SK-N-SH (cell line): ENCODE measurements at regions not wholly inside any gene's neighbourhood (a gene's known extent, or its start where the extent isn't known, plus 50 kb on each side); places are given as distances from the start of the nearest gene placed in this dataset.

Experiments used
- CTCF ChIP-seq: fragments of 200-600 bp; sonication (generic); IDR thresholded peaks from 2 replicates; pipeline ENCODE4 v1.6.1; 2017; ENCODE audit warnings: antibody characterized with exemption, mild to moderate bottlenecking, moderate library complexity
- EP300 ChIP-seq, 2 experiments: IDR thresholded peaks; 2 replicates each; pipeline versions ENCODE4 v1.4.0 to v1.6.1; 2012; ENCODE audit warnings: borderline replicate concordance in 1 of 2, low read depth in 1 of 2, low read length in 1 of 2
- EZH2phosphoT487 ChIP-seq: fragments of 200-600 bp; sonication (generic); IDR thresholded peaks from 2 replicates; pipeline ENCODE4 v1.6.1; 2017; ENCODE audit warnings: low read depth, mixed run types, mild to moderate bottlenecking, antibody characterized with exemption, moderate library complexity, borderline replicate concordance
- JUND ChIP-seq: IDR thresholded peaks from 2 replicates; pipeline ENCODE4 v1.4.0; 2012
- MEF2A ChIP-seq: IDR thresholded peaks from 2 replicates; pipeline ENCODE4 v1.4.0; 2012; ENCODE audit warnings: low read depth, borderline replicate concordance
- MXI1 ChIP-seq: IDR thresholded peaks from 2 replicates; pipeline ENCODE4 v1.6.1; 2012; ENCODE audit warnings: mild to moderate bottlenecking, low read depth, low read length, improper control_type of control experiment
- NFIC ChIP-seq: IDR thresholded peaks from 2 replicates; pipeline ENCODE4 v1.4.0; 2012; ENCODE audit warnings: borderline replicate concordance
- RAD21 ChIP-seq: IDR thresholded peaks from 2 replicates; pipeline ENCODE4 v1.6.1; 2012; ENCODE audit warnings: mild to moderate bottlenecking, low read length
- SMC3 ChIP-seq: IDR thresholded peaks from 2 replicates; pipeline ENCODE4 v1.6.1; 2012; ENCODE audit warnings: low read depth, low read length, improper control_type of control experiment
- TEAD4 ChIP-seq: IDR thresholded peaks from 2 replicates; pipeline ENCODE4 v1.4.0; 2012; ENCODE audit warnings: mild to moderate bottlenecking, borderline replicate concordance; ENCODE audit not compliant: insufficient read depth
- USF1 ChIP-seq: IDR thresholded peaks from 2 replicates; pipeline ENCODE4 v1.4.0; 2012; ENCODE audit warnings: low read depth, borderline replicate concordance

- no peak for TF ChIP-seq SMC3
- TF ChIP-seq MEF2A: no peak
- TF ChIP-seq USF1: no peak
- no peak for TF ChIP-seq RAD21
- no peak for TF ChIP-seq JUND
- TF ChIP-seq CTCF: no peak
- no peak for TF ChIP-seq NFIC
- no peak for TF ChIP-seq TEAD4
- TF ChIP-seq EP300 (IDR thresholded peaks at IDR 0.05; ENCODE audit: borderline replicate concordance in 1 of 2, low read depth in 1 of 2, low read length in 1 of 2): no peak
- TF ChIP-seq EZH2phosphoT487: no peak
- TF ChIP-seq MXI1: no peak
Measured at GRCh38 chr16:87008664-87009063, 308.5 kb downstream of the C16orf95 start.
